Upper lobe of left lung (tissue), 4 donors: ENCODE measurements at regions not wholly inside any gene's neighbourhood (a gene's known extent, or its start where the extent isn't known, plus 50 kb on each side); places are given as distances from the start of the nearest gene placed in this dataset.

Experiments
- CTCF ChIP-seq, 6 experiments: fragments of 450-650 bp in 4 of 6; fragments of 200-600 bp in 2 of 6; sonication (generic) in 2 of 6; IDR thresholded peaks; one replicate each; pipeline ENCODE4 v1.5.1; 2016 to 2019; ENCODE audit warnings: antibody characterized with exemption in 6 of 6
- POLR2A ChIP-seq, 4 donors: fragments of 450-650 bp; IDR thresholded peaks; one replicate each; pipeline ENCODE4 v1.5.1; 2016 to 2017; ENCODE audit warnings: antibody characterized with exemption in 4 of 4, mild to moderate bottlenecking in 2 of 4
- POLR2AphosphoS5 ChIP-seq, 2 donors: sonication (generic); formaldehyde crosslinking; IDR thresholded peaks; one replicate each; pipeline ENCODE4 v1.5.1; 2017; ENCODE audit warnings: antibody characterized with exemption in 2 of 2

- TF ChIP-seq CTCF (IDR thresholded peaks at IDR 0.05) (no peak), POLR2AphosphoS5 (IDR thresholded peaks at IDR 0.05) (no peak), POLR2A (IDR thresholded peaks at IDR 0.05) (no peak)
These were observed 1979.7 kb upstream of the RAG2 start for GRCh38 chr11:38577769-38578168.
